ENCODE measurements at regions not wholly inside any gene's neighbourhood (a gene's known extent, or its start where the extent isn't known, plus 50 kb on each side); places are given as distances from the start of the nearest gene placed in this dataset.
"Not testable (repeated sequence)": the region's sequence is repeated elsewhere in the genome, so short reads cannot be mapped to it uniquely, and the experiment has no call there.

- intact Hi-C loops (cut with micrococcal nuclease; ENCODE audit: unreplicated experiment) (no loop called here), in situ Hi-C loops (cut with HindIII; ENCODE audit: low pct_unique_long_range_greater_than_20kb, low sequenced_read_pairs) (no loop called here)
- POLR2A ChIA-PET: no interaction called here
- BruUV-seq (replicated peaks): no TSS peak
- CTCF ChIA-PET: no interaction called here
- no peak overlapping the region for H3K4me3 ChIP-seq (ENCODE audit: low read depth in 2 of 2, low read length in 2 of 2)
- TF ChIP-seq REST (IDR thresholded peaks at IDR 0.05; ENCODE audit: insufficient read depth in 1 of 2, low read depth in 2 of 2, low read length in 1 of 2): no peak
- TF ChIP-seq CTCF (IDR thresholded peaks at IDR 0.05): no peak
- TF ChIP-seq POLR2AphosphoS5 (IDR thresholded peaks at IDR 0.05; ENCODE audit: low read depth, low read length): no peak
- TF ChIP-seq TCF7L2 (IDR thresholded peaks at IDR 0.05; ENCODE audit: low read depth, low read length): no peak
- TF ChIP-seq SIN3A (IDR thresholded peaks at IDR 0.05; ENCODE audit: borderline replicate concordance, insufficient read depth, low read depth, low read length): no peak
- no peak for DNase-seq (ENCODE audit: low read depth, low spot score)
- no peaks in the 10 kb centered on the region for H3K4me1 ChIP-seq (ENCODE audit: control insufficient read depth, insufficient read depth, low read length)
- H3K27me3 ChIP-seq (ENCODE audit: control insufficient read depth, insufficient read depth, low read length): no peaks in the 10 kb centered on the region
- no peaks in the 10 kb centered on the region for H3K36me3 ChIP-seq (ENCODE audit: control insufficient read depth, insufficient read depth, low read length)
- no peaks in the 10 kb centered on the region for H3K9me3 ChIP-seq (ENCODE audit: control insufficient read depth, insufficient read depth, low read depth, low read length)
- no peak for ATAC-seq
- H3K27ac ChIP-seq (ENCODE audit: low read length): no peak overlapping the region
These were observed 333.0 kb downstream of the DCHS2 start for GRCh38 chr4:154158361-154159155.

- H3K27me3 ChIP-seq (ENCODE audit: control insufficient read depth, insufficient read depth, low read length): no peaks in the 10 kb centered on the region
- no peaks in the 10 kb centered on the region for H3K4me1 ChIP-seq (ENCODE audit: control insufficient read depth, insufficient read depth, low read length)
- ATAC-seq: no peak
- TF ChIP-seq POLR2AphosphoS5 (IDR thresholded peaks at IDR 0.05; ENCODE audit: low read depth, low read length) (no peak), REST (IDR thresholded peaks at IDR 0.05; ENCODE audit: insufficient read depth in 1 of 2, low read depth in 2 of 2, low read length in 1 of 2) (no peak), SIN3A (IDR thresholded peaks at IDR 0.05; ENCODE audit: borderline replicate concordance, insufficient read depth, low read depth, low read length) (no peak), TCF7L2 (IDR thresholded peaks at IDR 0.05; ENCODE audit: low read depth, low read length) (no peak), CTCF (IDR thresholded peaks at IDR 0.05) (no peak)
- H3K9me3 ChIP-seq (ENCODE audit: control insufficient read depth, insufficient read depth, low read depth, low read length): no peaks in the 10 kb centered on the region
- intact Hi-C loops (cut with micrococcal nuclease; ENCODE audit: unreplicated experiment): no loop called here
- H3K4me3 ChIP-seq (ENCODE audit: low read depth in 2 of 2, low read length in 2 of 2): no peak overlapping the region
- ChIA-PET CTCF (no interaction called here), POLR2A (no interaction called here)
- no peaks in the 10 kb centered on the region for H3K36me3 ChIP-seq (ENCODE audit: control insufficient read depth, insufficient read depth, low read length)
- no peak for DNase-seq (ENCODE audit: low read depth, low spot score)
- H3K27ac ChIP-seq (ENCODE audit: low read length): no peak overlapping the region
- in situ Hi-C loops (cut with HindIII; ENCODE audit: low pct_unique_long_range_greater_than_20kb, low sequenced_read_pairs): no loop called here
- no TSS peak for BruUV-seq (replicated peaks)
These were observed 339.1 kb downstream of the DCHS2 start for GRCh38 chr4:154152546-154152945.

- in situ Hi-C loops (cut with HindIII; ENCODE audit: low pct_unique_long_range_greater_than_20kb, low sequenced_read_pairs); H3K27ac ChIP-seq (ENCODE audit: low read length); intact Hi-C loops (cut with micrococcal nuclease; ENCODE audit: unreplicated experiment); BruUV-seq (replicated peaks); ATAC-seq; H3K36me3 ChIP-seq (ENCODE audit: control insufficient read depth, insufficient read depth, low read length); DNase-seq (ENCODE audit: low read depth, low spot score); H3K4me3 ChIP-seq (ENCODE audit: low read depth in 2 of 2, low read length in 2 of 2); H3K9me3 ChIP-seq (ENCODE audit: control insufficient read depth, insufficient read depth, low read depth, low read length); POLR2A ChIA-PET; H3K4me1 ChIP-seq (ENCODE audit: control insufficient read depth, insufficient read depth, low read length); H3K27me3 ChIP-seq (ENCODE audit: control insufficient read depth, insufficient read depth, low read length); CTCF ChIA-PET: not testable (repeated sequence)
These were observed 342.4 kb downstream of the DCHS2 start for GRCh38 chr4:154149236-154149635.
